ENCODE measurements at regions not wholly inside any gene's neighbourhood (a gene's known extent, or its start where the extent isn't known, plus 50 kb on each side); places are given as distances from the start of the nearest gene placed in this dataset.
"Not testable (repeated sequence)": the region's sequence is repeated elsewhere in the genome, so short reads cannot be mapped to it uniquely, and the experiment has no call there.

- not testable (repeated sequence) for TF ChIP-seq POLR2A, EP300, CTCF (IDR thresholded peaks at IDR 0.05)
These were observed 2836.9 kb downstream of the RPIA start for GRCh38 chr2:91528361-91528760.
